Colonic mucosa (tissue), 4 donors: ENCODE measurements at regions not wholly inside any gene's neighbourhood (a gene's known extent, or its start where the extent isn't known, plus 50 kb on each side); places are given as distances from the start of the nearest gene placed in this dataset.

Experiments
- DNase-seq: peaks from one replicate; pipeline ENCODE4 v3.0.0-alpha.2; 2020
- H3K27ac ChIP-seq: fragments of 200-600 bp; one replicate; pipeline ENCODE4 v1.8.0; 2021
- H3K27me3 ChIP-seq: fragments of 200-600 bp; one replicate; pipeline ENCODE4 v1.8.0; 2021
- H3K36me3 ChIP-seq: fragments of 200-600 bp; one replicate; pipeline ENCODE4 v1.8.0; 2021
- H3K4me1 ChIP-seq: fragments of 200-600 bp; one replicate; pipeline ENCODE4 v1.8.0; 2021; ENCODE audit warnings: mild to moderate bottlenecking
- H3K4me3 ChIP-seq: fragments of 200-600 bp; one replicate; pipeline ENCODE4 v1.8.0; 2021
- H3K9ac ChIP-seq, 2 donors: one replicate each; pipeline ENCODE4 v1.7.0; 2013; ENCODE audit warnings: control low read depth in 2 of 2, low read depth in 2 of 2, low read length in 2 of 2
- H3K9me3 ChIP-seq: fragments of 200-600 bp; one replicate; pipeline ENCODE4 v1.8.0; 2021
- CTCF ChIP-seq: fragments of 200-600 bp; IDR thresholded peaks from one replicate; pipeline ENCODE4 v1.8.0; 2022; ENCODE audit warnings: antibody characterized with exemption, mild to moderate bottlenecking
- intact Hi-C: fragments of 100-400 bp; cut with DNase I; formaldehyde crosslinking; loops from one replicate; pipeline ENCODE4 v1.14.1; 2022
- donor health status: healthy.
- donor health status: DM: no; HTN: no; CAD: no.
- donor health status: DM: no; HTN: no; CAD: no.

- TF ChIP-seq CTCF, result no peak
- no peaks in the 10 kb centered on the region for H3K27me3 ChIP-seq
- H3K27ac ChIP-seq, result no peak overlapping the region
- no peaks in the 10 kb centered on the region for H3K4me1 ChIP-seq
- H3K4me3 ChIP-seq, result no peak overlapping the region
- intact Hi-C loops, result no loop called here
- no peak for DNase-seq
- no peaks in the 10 kb centered on the region for H3K9me3 ChIP-seq
- H3K9ac ChIP-seq, result no peak overlapping the region
- no peaks in the 10 kb centered on the region for H3K36me3 ChIP-seq
These were observed 137.8 kb upstream of the TENM3 start for GRCh38 chr4:182105416-182105815.

GRCh38 chr4:182107931-182108330, 135.3 kb upstream of the TENM3 start:
- Histone ChIP-seq H3K36me3 (no peaks in the 10 kb centered on the region), H3K27me3 (no peaks in the 10 kb centered on the region), H3K9ac (no peak overlapping the region), H3K4me1 (no peaks in the 10 kb centered on the region), H3K27ac (no peak overlapping the region), H3K4me3 (no peak overlapping the region), H3K9me3 (no peaks in the 10 kb centered on the region)
- no peak for DNase-seq
- no peak for TF ChIP-seq CTCF
- intact Hi-C loops, result no loop called here

- no peaks in the 10 kb centered on the region for H3K4me1 ChIP-seq
- intact Hi-C loops, result no loop called here
- no peaks in the 10 kb centered on the region for H3K36me3 ChIP-seq
- H3K27me3 ChIP-seq, result no peaks in the 10 kb centered on the region
- no peak overlapping the region for H3K27ac ChIP-seq
- no peak overlapping the region for H3K4me3 ChIP-seq
- no peak for TF ChIP-seq CTCF
- H3K9ac ChIP-seq, result no peak overlapping the region
- no peaks in the 10 kb centered on the region for H3K9me3 ChIP-seq
- DNase-seq, result no peak
These were observed 131.6 kb upstream of the TENM3 start for GRCh38 chr4:182111586-182111985.

- H3K9me3 ChIP-seq, result no peaks in the 10 kb centered on the region
- TF ChIP-seq CTCF, result no peak
- intact Hi-C loops, result no loop called here
These were observed 129.4 kb upstream of the TENM3 start for GRCh38 chr4:182113779-182114178.

GRCh38 chr4:182124359-182124758, 118.8 kb upstream of the TENM3 start:
- no peaks in the 10 kb centered on the region for H3K4me1 ChIP-seq
- no peak overlapping the region for H3K4me3 ChIP-seq
- H3K36me3 ChIP-seq, result no peaks in the 10 kb centered on the region
- H3K27ac ChIP-seq, result no peak overlapping the region
- no peak for TF ChIP-seq CTCF
- intact Hi-C loops, result no loop called here
- DNase-seq, result no peak
- H3K9ac ChIP-seq, result no peak overlapping the region
- H3K9me3 ChIP-seq, result no peaks in the 10 kb centered on the region
- H3K27me3 ChIP-seq, result no peaks in the 10 kb centered on the region

More at GRCh38 chr4:182113779-182114178, 129.4 kb upstream of the TENM3 start:
- Histone ChIP-seq H3K4me1 (no peaks in the 10 kb centered on the region), H3K27ac (no peak overlapping the region), H3K36me3 (no peaks in the 10 kb centered on the region), H3K27me3 (no peaks in the 10 kb centered on the region), H3K4me3 (no peak overlapping the region), H3K9ac (no peak overlapping the region)
- no peak for DNase-seq

- H3K27ac ChIP-seq, result no peak overlapping the region
- no peak overlapping the region for H3K9ac ChIP-seq
- no peak for DNase-seq
- H3K4me1 ChIP-seq, result no peaks in the 10 kb centered on the region
- intact Hi-C loops, result no loop called here
- H3K27me3 ChIP-seq, result no peaks in the 10 kb centered on the region
- no peak for TF ChIP-seq CTCF
- H3K9me3 ChIP-seq, result no peaks in the 10 kb centered on the region
- no peaks in the 10 kb centered on the region for H3K36me3 ChIP-seq
- H3K4me3 ChIP-seq, result no peak overlapping the region
These were observed 117.1 kb upstream of the TENM3 start for GRCh38 chr4:182126096-182126495.
